Neural progenitor cell (in vitro differentiated cells): ENCODE measurements at regions not wholly inside any gene's neighbourhood (a gene's known extent, or its start where the extent isn't known, plus 50 kb on each side); places are given as distances from the start of the nearest gene placed in this dataset.

Source experiments
- DNase-seq: peaks from one replicate; pipeline ENCODE4 v3.0.0-alpha.2; 2016; ENCODE audit warnings: low spot score
- H2AFZ ChIP-seq: fragments of 200-600 bp; sonication (generic); replicated peaks from 2 replicates; pipeline ENCODE4 v1.6.1; 2016; ENCODE audit warnings: antibody characterized with exemption
- H3F3A ChIP-seq: fragments of 200-600 bp; sonication (generic); 2 replicates; pipeline ENCODE4 v1.6.1; 2016; ENCODE audit warnings: antibody characterized with exemption, low read depth
- H3K27ac ChIP-seq: fragments of 200-600 bp; sonication (generic); 2 replicates; pipeline ENCODE4 v1.5.1; 2016; ENCODE audit warnings: mild to moderate bottlenecking
- H3K27me3 ChIP-seq: fragments of 200-600 bp; sonication (generic); 2 replicates; pipeline ENCODE4 v1.6.1; 2016; ENCODE audit warnings: mild to moderate bottlenecking, moderate library complexity
- H3K36me3 ChIP-seq: fragments of 200-600 bp; sonication (generic); 2 replicates; pipeline ENCODE4 v1.5.1; 2016
- H3K4me1 ChIP-seq: fragments of 200-600 bp; sonication (generic); 2 replicates; pipeline ENCODE4 v1.6.1; 2016; ENCODE audit warnings: mixed run types
- H3K4me2 ChIP-seq: fragments of 200-600 bp; sonication (generic); 2 replicates; pipeline ENCODE4 v1.6.1; 2016
- H3K4me3 ChIP-seq: fragments of 200-600 bp; sonication (generic); 2 replicates; pipeline ENCODE4 v1.5.1; 2016
- H3K79me2 ChIP-seq: fragments of 200-600 bp; sonication (generic); 2 replicates; pipeline ENCODE4 v1.6.1; 2016; ENCODE audit warnings: low read depth
- H3K9ac ChIP-seq: fragments of 200-600 bp; sonication (generic); 2 replicates; pipeline ENCODE4 v1.6.1; 2016
- H3K9me3 ChIP-seq: fragments of 200-600 bp; sonication (generic); 2 replicates; pipeline ENCODE4 v1.5.1; 2016; ENCODE audit warnings: low read depth
- H4K20me1 ChIP-seq: fragments of 200-600 bp; sonication (generic); 2 replicates; pipeline ENCODE4 v1.6.1; 2016; ENCODE audit warnings: low read depth
- H3K27ac Mint-ChIP-seq: 3 replicates; pipeline ENCODE4 v1.8.0; 2021; ENCODE audit warnings: mixed read lengths
- H3K27me3 Mint-ChIP-seq: 2 replicates; pipeline ENCODE4 v1.8.0; 2022; ENCODE audit warnings: low read depth, mild to moderate bottlenecking, inconsistent platforms, moderate library complexity, mixed read lengths; ENCODE audit not compliant: insufficient read depth
- H3K36me3 Mint-ChIP-seq: 3 replicates; pipeline ENCODE4 v1.8.0; 2021; ENCODE audit warnings: mixed read lengths
- H3K4me1 Mint-ChIP-seq: 3 replicates; pipeline ENCODE4 v1.8.0; 2021; ENCODE audit warnings: mixed read lengths
- H3K4me3 Mint-ChIP-seq: 3 replicates; pipeline ENCODE4 v1.8.0; 2021; ENCODE audit warnings: mild to moderate bottlenecking, moderate library complexity, mixed read lengths
- H3K9me3 Mint-ChIP-seq: 3 replicates; pipeline ENCODE4 v1.8.0; 2020; ENCODE audit warnings: mixed read lengths
- CTCF ChIP-seq: fragments of 200-600 bp; sonication (generic); IDR thresholded peaks from 2 replicates; pipeline ENCODE4 v1.5.1; 2017; ENCODE audit warnings: antibody characterized with exemption, mild to moderate bottlenecking
- EZH2 ChIP-seq: fragments of 200-600 bp; sonication (generic); IDR thresholded peaks from 2 replicates; pipeline ENCODE4 v1.6.1; 2017; ENCODE audit warnings: antibody characterized with exemption, mild to moderate bottlenecking, moderate library complexity
- EZH2phosphoT487 ChIP-seq: fragments of 200-600 bp; sonication (generic); IDR thresholded peaks from 2 replicates; pipeline ENCODE4 v1.6.1; 2017; ENCODE audit warnings: antibody characterized with exemption

- H3K36me3 ChIP-seq: no peaks in the 10 kb centered on the region
- H3K27ac Mint-ChIP-seq: no peak overlapping the region
- no peaks in the 10 kb centered on the region for H3K79me2 ChIP-seq
- H3K4me1 Mint-ChIP-seq: no peaks in the 10 kb centered on the region
- no peak overlapping the region for H3K27ac ChIP-seq
- H3K4me1 ChIP-seq: no peaks in the 10 kb centered on the region
- no peak for TF ChIP-seq EZH2
- TF ChIP-seq CTCF: no peak
- TF ChIP-seq EZH2phosphoT487: no peak
- no peak overlapping the region for H2AFZ ChIP-seq
- H3K27me3 Mint-ChIP-seq: peaks cover 6% of the 10 kb centered on the region
- H3K4me3 Mint-ChIP-seq: no peak overlapping the region
- H3K9me3 ChIP-seq: no peaks in the 10 kb centered on the region
- no peaks in the 10 kb centered on the region for H4K20me1 ChIP-seq
- no peak overlapping the region for H3K4me3 ChIP-seq
- no peak overlapping the region for H3K4me2 ChIP-seq
- H3K27me3 ChIP-seq: no peaks in the 10 kb centered on the region
- H3K36me3 Mint-ChIP-seq: no peaks in the 10 kb centered on the region
- H3K9me3 Mint-ChIP-seq: no peaks in the 10 kb centered on the region
- H3F3A ChIP-seq: peaks cover 5% of the 10 kb centered on the region
- H3K9ac ChIP-seq: no peak overlapping the region
- DNase-seq: no peak
Measured at GRCh38 chr13:109345433-109345941, 440.9 kb downstream of the IRS2 start.

DNA sequence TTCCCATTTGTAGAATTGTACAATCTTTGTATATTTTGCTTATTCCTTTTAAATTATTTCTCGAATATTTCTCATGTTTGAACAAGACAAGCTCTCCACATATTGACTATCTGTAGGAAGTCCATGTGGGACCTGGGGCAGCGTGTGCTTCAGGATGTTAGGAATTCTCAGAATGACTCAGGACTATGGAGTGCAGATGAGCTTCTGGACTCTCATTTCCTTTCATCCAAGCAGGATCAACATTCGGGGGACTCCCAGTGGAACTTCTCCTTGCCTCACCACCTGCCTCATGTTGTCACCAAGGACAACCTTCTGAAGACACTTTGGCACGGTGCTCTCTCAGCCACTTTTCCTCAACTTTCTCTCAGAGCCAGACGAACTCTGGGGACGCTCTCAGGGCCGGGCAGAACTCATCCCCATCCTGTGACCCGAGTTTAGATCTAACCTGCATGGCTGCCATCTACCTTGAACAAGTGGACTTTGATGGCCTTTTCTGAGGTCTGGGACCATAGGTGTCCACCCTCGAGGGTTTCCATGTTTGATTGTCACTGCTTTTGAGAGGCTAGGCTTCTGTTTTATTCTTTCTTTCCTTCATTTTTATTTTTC is 441.7 kb downstream of the IRS2 start:
- no peak for TF ChIP-seq CTCF
- TF ChIP-seq EZH2: no peak
- TF ChIP-seq EZH2phosphoT487: no peak
- Mint-ChIP-seq H3K4me3 (no peak overlapping the region), H3K36me3 (no peaks in the 10 kb centered on the region), H3K27ac (no peak overlapping the region), H3K27me3 (peaks cover 6% of the 10 kb centered on the region), H3K9me3 (no peaks in the 10 kb centered on the region), H3K4me1 (no peaks in the 10 kb centered on the region)
- H3K36me3 ChIP-seq: no peaks in the 10 kb centered on the region
- H3K4me2 ChIP-seq: no peak overlapping the region
- H3K9me3 ChIP-seq: no peaks in the 10 kb centered on the region
- H3K4me3 ChIP-seq: no peak overlapping the region
- no peaks in the 10 kb centered on the region for H3K79me2 ChIP-seq
- no peaks in the 10 kb centered on the region for H3K4me1 ChIP-seq
- no peak for DNase-seq
- H3K27me3 ChIP-seq: no peaks in the 10 kb centered on the region
- no peak overlapping the region for H3K27ac ChIP-seq
- H2AFZ ChIP-seq: no peak overlapping the region
- H3K9ac ChIP-seq: no peak overlapping the region
- H4K20me1 ChIP-seq: no peaks in the 10 kb centered on the region
- peaks cover 5% of the 10 kb centered on the region for H3F3A ChIP-seq

- no peak overlapping the region for H3K4me2 ChIP-seq
Measured at GRCh38 chr13:109336730-109337129, 449.7 kb downstream of the IRS2 start.

More at GRCh38 chr13:109336730-109337129, 449.7 kb downstream of the IRS2 start:
- H3K9me3 ChIP-seq: no peaks in the 10 kb centered on the region
- H3K4me3 ChIP-seq: no peak overlapping the region
- Mint-ChIP-seq H3K4me3 (no peak overlapping the region), H3K27ac (no peak overlapping the region), H3K4me1 (peaks cover 17% of the 10 kb centered on the region), H3K9me3 (no peaks in the 10 kb centered on the region), H3K27me3 (peaks cover 6% of the 10 kb centered on the region), H3K36me3 (no peaks in the 10 kb centered on the region)
- H3K79me2 ChIP-seq: no peaks in the 10 kb centered on the region
- no peak for DNase-seq
- no peaks in the 10 kb centered on the region for H3K4me1 ChIP-seq
- no peaks in the 10 kb centered on the region for H4K20me1 ChIP-seq
- no peak overlapping the region for H3K9ac ChIP-seq
- H3K27ac ChIP-seq: no peak overlapping the region
- no peak for TF ChIP-seq CTCF
- no peak for TF ChIP-seq EZH2
- TF ChIP-seq EZH2phosphoT487: no peak
- no peaks in the 10 kb centered on the region for H3F3A ChIP-seq
- H3K27me3 ChIP-seq: no peaks in the 10 kb centered on the region
- no peaks in the 10 kb centered on the region for H3K36me3 ChIP-seq
- H2AFZ ChIP-seq: no peak overlapping the region
